Left hindlimb (tissue), 1 donor: ENCODE measurements at regions not wholly inside any gene's neighbourhood (a gene's known extent, or its start where the extent isn't known, plus 50 kb on each side); places are given as distances from the start of the nearest gene placed in this dataset.

ENCODE experiments used
- DNase-seq: peaks from one replicate; pipeline ENCODE4 v3.0.0-alpha.2; 2018

- DNase-seq: no peak
These were observed 812.2 kb downstream of the JRKL start for GRCh38 chr11:97201743-97202612.

GRCh38 chr11:97202613-97203292, 812.9 kb downstream of the JRKL start:
- DNase-seq: no peak

GRCh38 chr11:97218011-97218410, 828.2 kb downstream of the JRKL start:
- DNase-seq: no peak

- DNase-seq: no peak
These were observed 833.8 kb downstream of the JRKL start for GRCh38 chr11:97223647-97224046.

GRCh38 chr11:97224396-97224795, 834.6 kb downstream of the JRKL start:
- no peak for DNase-seq

GRCh38 chr11:97225794-97226193, 836.0 kb downstream of the JRKL start:
- DNase-seq: no peak

- DNase-seq: no peak
These were observed 840.1 kb downstream of the JRKL start for GRCh38 chr11:97229936-97230335.

GRCh38 chr11:97231231-97231630, 841.4 kb downstream of the JRKL start:
- DNase-seq: no peak

- no peak for DNase-seq
These were observed 844.2 kb downstream of the JRKL start for GRCh38 chr11:97234016-97234415.

GRCh38 chr11:97237151-97237550, 847.3 kb downstream of the JRKL start:
- DNase-seq: no peak

- DNase-seq: no peak
These were observed 857.8 kb downstream of the JRKL start for GRCh38 chr11:97247601-97248000.

GRCh38 chr11:97254790-97255189, 865.0 kb downstream of the JRKL start:
- DNase-seq: no peak

GRCh38 chr11:97259434-97259833, 869.6 kb downstream of the JRKL start:
- no peak for DNase-seq

GRCh38 chr11:97259884-97260283, 870.1 kb downstream of the JRKL start:
- no peak for DNase-seq

- DNase-seq: no peak
These were observed 873.5 kb downstream of the JRKL start for GRCh38 chr11:97263183-97263858.

GRCh38 chr11:97269527-97269926, 879.7 kb downstream of the JRKL start:
- DNase-seq: no peak

- DNase-seq: no peak
These were observed 889.5 kb downstream of the JRKL start for GRCh38 chr11:97279341-97279740.

- no peak for DNase-seq
These were observed 890.5 kb downstream of the JRKL start for GRCh38 chr11:97280347-97280746.

GRCh38 chr11:97289823-97290222, 900.0 kb downstream of the JRKL start:
- no peak for DNase-seq

- DNase-seq: no peak
These were observed 900.7 kb downstream of the JRKL start for GRCh38 chr11:97290464-97291041.

- no peak for DNase-seq
These were observed 906.5 kb downstream of the JRKL start for GRCh38 chr11:97296301-97296700.

- DNase-seq: no peak
These were observed 919.5 kb downstream of the JRKL start for GRCh38 chr11:97309291-97309690.

- DNase-seq: no peak
These were observed 935.9 kb downstream of the JRKL start for GRCh38 chr11:97325693-97326092.
